ENCODE measurements at regions not wholly inside any gene's neighbourhood (a gene's known extent, or its start where the extent isn't known, plus 50 kb on each side); places are given as distances from the start of the nearest gene placed in this dataset.

- no peak for DNase-seq
These were observed 336.5 kb upstream of the TGFBR2 start for GRCh38 chr3:30269751-30270445.

- DNase-seq: no peak
These were observed 334.6 kb upstream of the TGFBR2 start for GRCh38 chr3:30271781-30272180.

- DNase-seq: no peak
These were observed 332.9 kb upstream of the TGFBR2 start for GRCh38 chr3:30273304-30274072.

- no peak for DNase-seq
These were observed 328.9 kb upstream of the TGFBR2 start for GRCh38 chr3:30277494-30277893.

GRCh38 chr3:30281526-30281925 lies 324.9 kb upstream of the TGFBR2 start:
- no peak for DNase-seq

GRCh38 chr3:30282154-30282696 lies 324.2 kb upstream of the TGFBR2 start:
- DNase-seq: peak; percentile 81

- DNase-seq: peak; percentile 29
These were observed 321.0 kb upstream of the TGFBR2 start for GRCh38 chr3:30285188-30286006.

- DNase-seq: peak; percentile 99
These were observed 320.3 kb upstream of the TGFBR2 start for GRCh38 chr3:30286007-30286669.

- peak; percentile 58 for DNase-seq
These were observed 319.6 kb upstream of the TGFBR2 start for GRCh38 chr3:30286811-30287210.

GRCh38 chr3:30288830-30289229 lies 317.6 kb upstream of the TGFBR2 start:
- peak; percentile 25 for DNase-seq

GRCh38 chr3:30289324-30289723 lies 317.1 kb upstream of the TGFBR2 start:
- DNase-seq: peak; percentile 90

GRCh38 chr3:30289766-30290165 lies 316.6 kb upstream of the TGFBR2 start:
- peak; percentile 70 for DNase-seq

- DNase-seq: no peak
These were observed 315.9 kb upstream of the TGFBR2 start for GRCh38 chr3:30290479-30290878.

GRCh38 chr3:30292192-30292893 lies 314.1 kb upstream of the TGFBR2 start:
- DNase-seq: peak; percentile 96

- peak; percentile 37 for DNase-seq
These were observed 312.7 kb upstream of the TGFBR2 start for GRCh38 chr3:30293621-30294240.

- peak; percentile 49 for DNase-seq
These were observed 312.1 kb upstream of the TGFBR2 start for GRCh38 chr3:30294241-30294667.

GRCh38 chr3:30297112-30297511 lies 309.3 kb upstream of the TGFBR2 start:
- no peak for DNase-seq

GRCh38 chr3:30299674-30300385 lies 306.6 kb upstream of the TGFBR2 start:
- DNase-seq: no peak

- DNase-seq: peak; percentile 40
These were observed 305.6 kb upstream of the TGFBR2 start for GRCh38 chr3:30300809-30301208.

- no peak for DNase-seq
These were observed 304.4 kb upstream of the TGFBR2 start for GRCh38 chr3:30302027-30302426.

GRCh38 chr3:30303770-30304169 lies 302.6 kb upstream of the TGFBR2 start:
- DNase-seq: no peak

Measured in dermis blood vessel endothelial cell (primary cell).